Astrocyte of the spinal cord (primary cell): ENCODE measurements at regions not wholly inside any gene's neighbourhood (a gene's known extent, or its start where the extent isn't known, plus 50 kb on each side); places are given as distances from the start of the nearest gene placed in this dataset.

Experiments used
- DNase-seq: peaks from one replicate; pipeline ENCODE4 v3.0.0; 2011; ENCODE audit warnings: low read depth, low spot score
- H3K4me3 ChIP-seq: 2 replicates; pipeline ENCODE4 v1.5.1; 2011; ENCODE audit warnings: low read depth, mild to moderate bottlenecking, low read length, moderate library complexity
- CTCF ChIP-seq: IDR thresholded peaks from 2 replicates; pipeline ENCODE4 v1.5.1; 2012; ENCODE audit warnings: low read depth, mild to moderate bottlenecking, low read length, inconsistent platforms
- in situ Hi-C: cut with HindIII; loops from 2 replicates; pipeline ENCODE4 v1.10.0; 2017; ENCODE audit warnings: low sequenced_read_pairs

- in situ Hi-C loops = no loop called here
- no peak for TF ChIP-seq CTCF
- no peak for DNase-seq
- no peak overlapping the region for H3K4me3 ChIP-seq
Observed at GRCh38 chr10:83988435-83988834, 150.9 kb upstream of the GHITM start.

- in situ Hi-C loops = no loop called here
- H3K4me3 ChIP-seq = no peak overlapping the region
- no peak for DNase-seq
Observed at GRCh38 chr10:83990126-83990525, 149.2 kb upstream of the GHITM start.

GRCh38 chr10:83991986-83992753 is 147.1 kb upstream of the GHITM start:
- no peak overlapping the region for H3K4me3 ChIP-seq
- no peak for DNase-seq
- peak; percentile 11 for TF ChIP-seq CTCF
- in situ Hi-C loops = no loop called here

More at GRCh38 chr10:83990126-83990525, 149.2 kb upstream of the GHITM start:
- no peak for TF ChIP-seq CTCF

GRCh38 chr10:83994325-83994724 is 145.0 kb upstream of the GHITM start:
- TF ChIP-seq CTCF = no peak
- in situ Hi-C loops = no loop called here
- no peak for DNase-seq
- H3K4me3 ChIP-seq = no peak overlapping the region

GRCh38 chr10:83995738-83996331 is 143.5 kb upstream of the GHITM start:
- TF ChIP-seq CTCF = no peak
- in situ Hi-C loops = no loop called here
- H3K4me3 ChIP-seq = no peak overlapping the region
- no peak for DNase-seq

DNA sequence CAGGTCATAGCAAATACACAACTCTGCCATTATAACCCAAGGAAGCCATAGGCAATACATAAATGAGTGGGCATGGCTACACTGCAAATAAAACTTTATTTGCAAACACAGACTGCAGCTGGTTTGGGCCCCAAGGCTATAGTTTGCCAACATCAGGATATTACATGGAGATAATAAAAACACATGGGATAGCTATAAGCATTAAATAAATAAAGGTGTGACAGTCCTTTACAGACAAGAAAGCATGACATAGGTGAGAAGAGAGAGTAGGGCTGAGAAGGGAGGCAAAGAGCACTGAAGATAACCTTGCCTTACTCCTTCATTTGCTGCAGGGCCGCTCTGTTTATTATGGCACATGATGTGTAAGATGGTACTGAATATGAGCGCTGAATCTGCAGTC is 135.1 kb upstream of the GHITM start:
- H3K4me3 ChIP-seq = no peak overlapping the region
- no peak for DNase-seq
- no peak for TF ChIP-seq CTCF
- in situ Hi-C loops = no loop called here
